Stomach (tissue), 8 donors: ENCODE measurements at regions not wholly inside any gene's neighbourhood (a gene's known extent, or its start where the extent isn't known, plus 50 kb on each side); places are given as distances from the start of the nearest gene placed in this dataset.
"Not testable (repeated sequence)": the region's sequence is repeated elsewhere in the genome, so short reads cannot be mapped to it uniquely, and the experiment has no call there.

Experiments
- DNase-seq, 2 donors: peaks; one replicate each; pipeline versions ENCODE4 v3.0.0 to v3.0.0-alpha.2; 2013 to 2019
- H3K27ac ChIP-seq, 5 donors: fragments of 200-600 bp in 4 of 5; sonication (generic) in 4 of 5; one replicate each; pipeline ENCODE4 v1.5.1; 2013 to 2019; ENCODE audit warnings: mild to moderate bottlenecking in 1 of 5, moderate library complexity in 1 of 5
- H3K27me3 ChIP-seq, 3 donors: fragments of 200-600 bp; sonication (generic); one replicate each; pipeline ENCODE4 v1.5.1; 2017 to 2019; ENCODE audit warnings: mixed run types in 1 of 3
- H3K36me3 ChIP-seq, 4 donors: fragments of 200-600 bp; sonication (generic); 1 replicate in 3 of 4; 2 replicates in 1 of 4; pipeline ENCODE4 v1.5.1; 2016 to 2019
- H3K4me1 ChIP-seq, 4 donors: fragments of 200-600 bp; sonication (generic); one replicate each; pipeline ENCODE4 v1.5.1; 2016 to 2019
- H3K4me3 ChIP-seq, 4 donors: fragments of 200-600 bp; sonication (generic) in 3 of 4; one replicate each; pipeline ENCODE4 v1.5.1; 2016 to 2019; ENCODE audit warnings: mild to moderate bottlenecking in 1 of 4
- H3K9me3 ChIP-seq, 4 donors: fragments of 200-600 bp; sonication (generic); one replicate each; pipeline ENCODE4 v1.5.1; 2016 to 2019
- EP300 ChIP-seq: sonication (generic); formaldehyde crosslinking; IDR thresholded peaks from one replicate; pipeline ENCODE4 v1.6.1; 2017; ENCODE audit warnings: antibody characterized with exemption
- POLR2A ChIP-seq, 4 donors: fragments of 450-650 bp; IDR thresholded peaks; one replicate each; pipeline ENCODE4 v1.6.1; 2016; ENCODE audit warnings: antibody characterized with exemption in 4 of 4, control low read depth in 2 of 4, mild to moderate bottlenecking in 1 of 4, moderate library complexity in 1 of 4
- POLR2AphosphoS5 ChIP-seq, 3 donors: sonication (generic); formaldehyde crosslinking; IDR thresholded peaks; one replicate each; pipeline ENCODE4 v1.6.1; 2016; ENCODE audit warnings: antibody characterized with exemption in 3 of 3
- WGBS, 5 donors: extraction: QIAGEN DNeasy Blood & Tissue Kit in 3 of 5; methylation state at CpG; one replicate each; pipeline versions ENCODE4 v1.1.5 to v1.1.7; 2013 to 2018; 5-methylcytosine and 5-hydroxymethylcytosine counted together
- intact Hi-C: fragments of 100-400 bp; cut with DNase I; formaldehyde crosslinking; loops from one replicate; pipeline ENCODE4 v1.15.1; 2023; ENCODE audit warnings: low total_unique reads
- TF ChIP-seq, protein P1 (sequence below), 7 experiments: fragments of 450-650 bp in 4 of 7; fragments of 200-600 bp in 3 of 7; sonication (generic) in 3 of 7; IDR thresholded peaks; one replicate each; pipeline ENCODE4 v1.5.1; 2016 to 2019; ENCODE audit warnings: antibody characterized with exemption in 7 of 7, control low read depth in 2 of 7, mild to moderate bottlenecking in 1 of 7
- donor health status: healthy with polysubstance abuse.
- donor health status: Bipolar disorder and iron deficiency.
- donor health status: healthy.

DNA sequence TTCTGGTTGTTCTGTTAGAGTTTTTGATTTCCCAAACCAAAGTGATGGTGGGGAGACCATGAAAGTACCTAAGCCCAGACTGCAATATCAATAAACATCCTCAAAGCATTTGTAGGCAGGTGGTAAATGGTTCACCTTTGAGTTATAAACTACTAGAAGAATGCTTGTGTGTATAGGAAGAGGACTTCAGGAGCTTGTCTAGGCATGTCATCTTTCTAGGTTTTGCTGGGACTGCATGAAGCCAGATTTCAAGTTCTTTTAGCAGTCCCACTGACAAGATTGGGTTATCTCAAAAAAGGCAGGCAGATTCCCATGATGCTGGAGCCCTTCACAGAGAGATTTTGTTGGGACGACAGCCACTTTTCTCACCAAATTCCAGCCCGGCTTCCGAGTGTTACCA is 135.3 kb downstream of the KCNE4 start:
- intact Hi-C loops: no loop called here
- no peaks in the 10 kb centered on the region for H3K27me3 ChIP-seq
- no peak overlapping the region for H3K27ac ChIP-seq
- H3K4me3 ChIP-seq: no peak overlapping the region
- no peak for DNase-seq
- H3K9me3 ChIP-seq: no peaks in the 10 kb centered on the region
- H3K36me3 ChIP-seq: no peaks in the 10 kb centered on the region
- H3K4me1 ChIP-seq: no peaks in the 10 kb centered on the region
- TF ChIP-seq POLR2A (IDR thresholded peaks at IDR 0.05) (no peak), EP300 (no peak), POLR2AphosphoS5 (IDR thresholded peaks at IDR 0.05) (no peak)
- TF ChIP-seq, protein P1, sequence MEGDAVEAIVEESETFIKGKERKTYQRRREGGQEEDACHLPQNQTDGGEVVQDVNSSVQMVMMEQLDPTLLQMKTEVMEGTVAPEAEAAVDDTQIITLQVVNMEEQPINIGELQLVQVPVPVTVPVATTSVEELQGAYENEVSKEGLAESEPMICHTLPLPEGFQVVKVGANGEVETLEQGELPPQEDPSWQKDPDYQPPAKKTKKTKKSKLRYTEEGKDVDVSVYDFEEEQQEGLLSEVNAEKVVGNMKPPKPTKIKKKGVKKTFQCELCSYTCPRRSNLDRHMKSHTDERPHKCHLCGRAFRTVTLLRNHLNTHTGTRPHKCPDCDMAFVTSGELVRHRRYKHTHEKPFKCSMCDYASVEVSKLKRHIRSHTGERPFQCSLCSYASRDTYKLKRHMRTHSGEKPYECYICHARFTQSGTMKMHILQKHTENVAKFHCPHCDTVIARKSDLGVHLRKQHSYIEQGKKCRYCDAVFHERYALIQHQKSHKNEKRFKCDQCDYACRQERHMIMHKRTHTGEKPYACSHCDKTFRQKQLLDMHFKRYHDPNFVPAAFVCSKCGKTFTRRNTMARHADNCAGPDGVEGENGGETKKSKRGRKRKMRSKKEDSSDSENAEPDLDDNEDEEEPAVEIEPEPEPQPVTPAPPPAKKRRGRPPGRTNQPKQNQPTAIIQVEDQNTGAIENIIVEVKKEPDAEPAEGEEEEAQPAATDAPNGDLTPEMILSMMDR (IDR thresholded peaks at IDR 0.05): no peak
- 92 to 99% (median 95%) methylated on average over 3 of the region's 3 CpGs for WGBS, 5 donors

DNA sequence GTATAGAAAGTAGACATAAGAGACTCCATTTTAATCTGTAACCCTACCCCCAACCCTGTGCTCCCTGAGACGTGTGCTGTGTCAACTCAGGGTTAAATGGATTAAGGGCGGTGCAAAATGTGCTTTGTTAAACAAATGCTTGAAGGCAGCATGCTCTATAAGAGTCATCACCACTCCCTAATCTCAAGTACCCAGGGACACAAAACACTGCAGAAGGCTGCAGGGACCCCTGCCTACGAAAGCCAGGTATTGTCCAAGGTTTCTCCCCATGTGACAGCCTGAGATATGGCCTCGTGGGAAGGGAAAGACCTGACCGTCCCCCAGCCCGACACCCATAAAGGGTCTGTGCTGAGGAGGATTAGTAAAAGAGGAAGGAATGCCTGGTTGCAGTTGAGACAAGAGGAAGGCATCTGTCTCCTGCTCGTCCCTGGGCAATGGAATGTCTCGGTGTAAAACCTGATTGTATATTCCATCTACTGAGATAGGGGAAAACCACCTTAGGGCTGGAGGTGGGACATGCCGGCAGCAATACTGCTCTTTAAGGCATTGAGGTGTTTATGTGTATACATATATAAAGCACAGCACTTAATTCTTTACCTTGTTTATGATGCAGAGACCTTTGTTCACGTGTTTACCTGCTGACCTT is 138.7 kb downstream of the KCNE4 start:
- H3K9me3 ChIP-seq, H3K4me3 ChIP-seq, intact Hi-C loops, H3K4me1 ChIP-seq, H3K27me3 ChIP-seq, H3K27ac ChIP-seq, H3K36me3 ChIP-seq, DNase-seq: not testable (repeated sequence)
- 44 to 66% (median 53%) methylated on average over 10 of the region's 10 CpGs for WGBS, 5 donors

DNA sequence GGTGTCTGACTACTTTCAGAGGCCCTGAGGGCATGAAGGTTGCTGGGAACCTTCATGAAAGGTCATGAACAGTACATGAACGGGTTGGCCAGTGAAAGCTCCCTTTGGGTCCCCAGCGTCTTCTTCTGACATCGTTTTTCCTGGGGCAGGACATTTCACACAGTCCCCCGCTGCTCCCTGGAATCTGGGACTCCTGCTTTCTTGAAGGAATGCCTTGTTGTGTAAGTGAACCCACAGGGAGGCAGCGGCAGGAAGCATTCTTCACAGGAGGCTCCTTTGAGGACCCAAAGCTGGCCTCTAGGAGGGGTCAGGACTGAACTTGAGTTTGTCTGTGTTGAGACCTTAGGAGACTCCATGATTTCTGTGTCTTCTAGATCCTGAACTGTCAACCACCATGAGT is 144.3 kb downstream of the KCNE4 start:
- Histone ChIP-seq H3K4me1 (no peaks in the 10 kb centered on the region), H3K9me3 (no peaks in the 10 kb centered on the region), H3K4me3 (no peak overlapping the region), H3K36me3 (no peaks in the 10 kb centered on the region), H3K27me3 (no peaks in the 10 kb centered on the region), H3K27ac (no peak overlapping the region)
- WGBS, 5 donors: 73 to 87% (median 81%) methylated on average over 5 of the region's 5 CpGs
- DNase-seq: no peak
- intact Hi-C loops: no loop called here
- no peak for TF ChIP-seq POLR2A (IDR thresholded peaks at IDR 0.05)
- no peak for TF ChIP-seq POLR2AphosphoS5 (IDR thresholded peaks at IDR 0.05)
- TF ChIP-seq EP300: no peak
- TF ChIP-seq, protein P1 (IDR thresholded peaks at IDR 0.05): no peak

DNA sequence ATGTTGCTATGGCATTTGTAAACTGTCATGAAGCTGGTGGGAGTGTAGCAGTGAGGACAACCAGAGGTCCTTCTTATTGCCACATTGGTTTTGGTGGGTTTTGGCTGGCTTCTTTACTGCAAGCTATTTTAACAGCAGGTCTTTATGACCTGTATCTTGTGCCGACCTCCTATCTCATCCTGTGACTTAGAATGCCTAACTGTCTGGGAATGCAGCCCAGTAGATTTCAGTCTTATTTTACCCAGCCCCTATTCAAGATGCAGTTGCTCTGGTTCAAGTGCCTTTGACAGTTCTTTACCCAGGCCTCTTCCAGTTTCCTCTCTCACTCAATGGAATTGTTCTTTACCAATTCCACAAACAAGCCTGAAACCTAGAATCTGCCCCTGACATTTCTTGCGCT is 145.1 kb downstream of the KCNE4 start:
- Histone ChIP-seq H3K4me3 (no peak overlapping the region), H3K4me1 (no peaks in the 10 kb centered on the region), H3K36me3 (no peaks in the 10 kb centered on the region), H3K27me3 (no peaks in the 10 kb centered on the region), H3K9me3 (no peaks in the 10 kb centered on the region), H3K27ac (no peak overlapping the region)
- DNase-seq: no peak
- TF ChIP-seq POLR2AphosphoS5 (IDR thresholded peaks at IDR 0.05) (no peak), EP300 (no peak), POLR2A (IDR thresholded peaks at IDR 0.05) (no peak)
- TF ChIP-seq, protein P1 (IDR thresholded peaks at IDR 0.05): no peak
- WGBS, 5 donors: 69 to 86% (median 84%) methylated on average over 2 of the region's 2 CpGs
- intact Hi-C loops: no loop called here
